ENCODE measurements at regions not wholly inside any gene's neighbourhood (a gene's known extent, or its start where the extent isn't known, plus 50 kb on each side); places are given as distances from the start of the nearest gene placed in this dataset.

GRCh38 chr18:64663086-64663485, 514.2 kb upstream of the LINC00305 start:
- no peak for TF ChIP-seq CTCF (IDR thresholded peaks at IDR 0.05)
- TF ChIP-seq POLR2A (IDR thresholded peaks at IDR 0.05) = no peak
- no peak for TF ChIP-seq POLR2AphosphoS5 (IDR thresholded peaks at IDR 0.05)
